OCI-LY3 (cell line): ENCODE measurements at regions not wholly inside any gene's neighbourhood (a gene's known extent, or its start where the extent isn't known, plus 50 kb on each side); places are given as distances from the start of the nearest gene placed in this dataset.

Experiments
- H2AFZ ChIP-seq: fragments of 200-600, 300-600 bp; shearing (Covaris generic); 2 replicates; pipeline ENCODE4 v1.6.0; 2014; ENCODE audit warnings: antibody characterized with exemption, low read depth, low read length
- H3K27ac ChIP-seq: fragments of 200-600, 300-600 bp; sonication (generic); 2 replicates; pipeline ENCODE4 v1.5.1; 2014; ENCODE audit warnings: mild to moderate bottlenecking, low read length, moderate library complexity, mixed read lengths
- H3K27me3 ChIP-seq: fragments of 200-600, 300-600 bp; sonication (generic); 2 replicates; pipeline ENCODE4 v1.6.1; 2014; ENCODE audit warnings: low read depth, low read length, mixed read lengths
- H3K36me3 ChIP-seq: fragments of 200-600, 300-600 bp; sonication (generic); replicated peaks from 2 replicates; pipeline ENCODE3; 2014; ENCODE audit warnings: low read depth, low read length, mixed read lengths
- H3K4me1 ChIP-seq: fragments of 300-600, 200-600 bp; sonication (generic); 2 replicates; pipeline ENCODE4 v1.6.1; 2014; ENCODE audit warnings: low read length, mixed read lengths
- H3K4me2 ChIP-seq: fragments of 200-600, 300-600 bp; sonication (generic); 2 replicates; pipeline ENCODE4 v1.6.1; 2014; ENCODE audit warnings: low read length, mixed read lengths
- H3K4me3 ChIP-seq: fragments of 300-600, 200-600 bp; sonication (generic); 2 replicates; pipeline ENCODE4 v1.5.1; 2014; ENCODE audit warnings: antibody characterized with exemption, mild to moderate bottlenecking, low read length, moderate library complexity
- H3K79me2 ChIP-seq: fragments of 300-600, 200-600 bp; shearing (Covaris generic); 2 replicates; pipeline ENCODE4 v1.6.1; 2014; ENCODE audit warnings: mild to moderate bottlenecking, low read length, mixed read lengths
- H3K9ac ChIP-seq: fragments of 300-600, 200-600 bp; shearing (Covaris generic); 2 replicates; pipeline ENCODE4 v1.6.0; 2014; ENCODE audit warnings: mild to moderate bottlenecking, low read length, moderate library complexity
- H3K9me3 ChIP-seq: fragments of 200-600, 300-600 bp; shearing (Covaris generic); 2 replicates; pipeline ENCODE4 v1.6.1; 2014; ENCODE audit warnings: low read length, mixed read lengths; ENCODE audit not compliant: insufficient read depth
- H4K20me1 ChIP-seq: fragments of 200-600, 300-600 bp; sonication (generic); 2 replicates; pipeline ENCODE4 v1.6.1; 2016; ENCODE audit warnings: low read length, mixed read lengths; ENCODE audit not compliant: insufficient read depth
- EZH2phosphoT487 ChIP-seq: fragments of 200-600 bp; shearing (Covaris generic); IDR thresholded peaks from 2 replicates; pipeline ENCODE4 v1.6.1; 2018; ENCODE audit warnings: antibody characterized with exemption, mixed run types, low read depth
- TF ChIP-seq, protein P1 (sequence below): fragments of 200-600, 300-600 bp; sonication (generic); IDR thresholded peaks from 2 replicates; pipeline ENCODE4 v1.5.1; 2014; ENCODE audit warnings: antibody characterized with exemption, low read length, low read depth

DNA sequence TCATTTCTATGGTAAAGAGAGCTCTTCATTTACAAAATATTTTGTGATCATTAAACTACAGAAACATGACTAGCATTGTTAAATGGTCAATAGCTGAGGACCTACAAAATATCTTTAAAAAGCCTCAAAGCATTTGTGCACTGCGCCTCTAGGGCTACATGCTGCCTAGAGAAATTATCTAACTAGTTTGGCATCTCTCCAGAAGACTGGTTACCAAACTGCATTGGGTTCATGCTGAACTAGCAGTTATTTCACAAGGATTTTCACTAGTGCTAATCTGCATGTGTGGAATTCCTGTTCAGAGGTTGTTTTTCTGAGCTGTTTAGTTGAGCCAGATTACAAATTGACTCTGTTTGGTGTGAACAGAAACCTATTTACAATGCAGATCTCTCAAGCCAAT lies 58.5 kb upstream of the PITX2 start:
- Histone ChIP-seq H3K79me2 (no peaks in the 10 kb centered on the region), H2AFZ (no peak overlapping the region), H3K27ac (no peak overlapping the region), H3K4me3 (no peak overlapping the region), H3K9me3 (no peaks in the 10 kb centered on the region), H3K9ac (no peak overlapping the region), H3K36me3 (no peaks in the 10 kb centered on the region), H3K4me1 (no peaks in the 10 kb centered on the region), H3K4me2 (no peak overlapping the region), H4K20me1 (no peaks in the 10 kb centered on the region), H3K27me3 (no peaks in the 10 kb centered on the region; the same call in none of the 2 replicates)
- TF ChIP-seq EZH2phosphoT487: no peak
- TF ChIP-seq, protein P1, sequence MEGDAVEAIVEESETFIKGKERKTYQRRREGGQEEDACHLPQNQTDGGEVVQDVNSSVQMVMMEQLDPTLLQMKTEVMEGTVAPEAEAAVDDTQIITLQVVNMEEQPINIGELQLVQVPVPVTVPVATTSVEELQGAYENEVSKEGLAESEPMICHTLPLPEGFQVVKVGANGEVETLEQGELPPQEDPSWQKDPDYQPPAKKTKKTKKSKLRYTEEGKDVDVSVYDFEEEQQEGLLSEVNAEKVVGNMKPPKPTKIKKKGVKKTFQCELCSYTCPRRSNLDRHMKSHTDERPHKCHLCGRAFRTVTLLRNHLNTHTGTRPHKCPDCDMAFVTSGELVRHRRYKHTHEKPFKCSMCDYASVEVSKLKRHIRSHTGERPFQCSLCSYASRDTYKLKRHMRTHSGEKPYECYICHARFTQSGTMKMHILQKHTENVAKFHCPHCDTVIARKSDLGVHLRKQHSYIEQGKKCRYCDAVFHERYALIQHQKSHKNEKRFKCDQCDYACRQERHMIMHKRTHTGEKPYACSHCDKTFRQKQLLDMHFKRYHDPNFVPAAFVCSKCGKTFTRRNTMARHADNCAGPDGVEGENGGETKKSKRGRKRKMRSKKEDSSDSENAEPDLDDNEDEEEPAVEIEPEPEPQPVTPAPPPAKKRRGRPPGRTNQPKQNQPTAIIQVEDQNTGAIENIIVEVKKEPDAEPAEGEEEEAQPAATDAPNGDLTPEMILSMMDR: no peak

DNA sequence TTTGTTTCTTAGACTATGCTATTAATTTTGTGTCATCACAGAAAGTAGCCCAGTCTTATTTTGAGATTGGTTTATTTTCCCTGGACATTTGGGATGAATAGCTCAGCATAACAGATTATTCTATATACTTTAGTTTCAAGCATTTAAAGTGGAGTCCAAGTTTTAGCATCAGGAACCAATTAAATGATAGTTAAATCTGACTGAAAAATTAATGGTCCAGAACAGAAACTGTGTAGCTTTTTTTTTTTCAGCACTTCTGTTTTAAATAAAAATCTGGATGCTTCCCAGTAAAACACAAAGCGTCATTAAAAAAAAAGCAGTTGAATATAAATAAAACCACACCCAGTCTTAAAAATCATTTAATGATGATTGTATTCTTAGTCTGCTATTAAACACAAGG lies 59.4 kb upstream of the PITX2 start:
- H3K9me3 ChIP-seq: no peaks in the 10 kb centered on the region
- H3K27ac ChIP-seq: no peak overlapping the region
- H3K36me3 ChIP-seq: no peaks in the 10 kb centered on the region
- no peaks in the 10 kb centered on the region for H4K20me1 ChIP-seq
- no peak overlapping the region for H3K4me3 ChIP-seq
- no peak overlapping the region for H2AFZ ChIP-seq
- no peak overlapping the region for H3K4me2 ChIP-seq
- no peak overlapping the region for H3K9ac ChIP-seq
- TF ChIP-seq, protein P1: no peak
- no peak for TF ChIP-seq EZH2phosphoT487
- no peaks in the 10 kb centered on the region for H3K79me2 ChIP-seq
- no peaks in the 10 kb centered on the region for H3K4me1 ChIP-seq
- no peaks in the 10 kb centered on the region; the same call in none of the 2 replicates for H3K27me3 ChIP-seq

GRCh38 chr4:110683601-110684000 lies 60.7 kb upstream of the PITX2 start:
- no peak for TF ChIP-seq EZH2phosphoT487
- TF ChIP-seq, protein P1: no peak
- Histone ChIP-seq H3K4me1 (no peaks in the 10 kb centered on the region), H3K79me2 (no peaks in the 10 kb centered on the region), H3K9me3 (no peaks in the 10 kb centered on the region), H3K36me3 (no peaks in the 10 kb centered on the region), H4K20me1 (no peaks in the 10 kb centered on the region), H3K27me3 (no peaks in the 10 kb centered on the region), H2AFZ (no peak overlapping the region), H3K4me3 (no peak overlapping the region), H3K4me2 (no peak overlapping the region), H3K9ac (no peak overlapping the region), H3K27ac (no peak overlapping the region)

GRCh38 chr4:110702326-110702725 lies 79.4 kb upstream of the PITX2 start:
- no peak for TF ChIP-seq EZH2phosphoT487
- TF ChIP-seq, protein P1: no peak
- H3K4me1 ChIP-seq: peaks cover 13% of the 10 kb centered on the region
- no peak overlapping the region for H3K27ac ChIP-seq
- H2AFZ ChIP-seq: no peak overlapping the region
- H3K9me3 ChIP-seq: no peaks in the 10 kb centered on the region
- H3K9ac ChIP-seq: no peak overlapping the region
- H3K27me3 ChIP-seq: no peaks in the 10 kb centered on the region
- H3K79me2 ChIP-seq: no peaks in the 10 kb centered on the region
- no peak overlapping the region for H3K4me3 ChIP-seq
- H4K20me1 ChIP-seq: no peaks in the 10 kb centered on the region
- no peak overlapping the region for H3K4me2 ChIP-seq
- no peaks in the 10 kb centered on the region for H3K36me3 ChIP-seq
